ENCODE measurements at regions not wholly inside any gene's neighbourhood (a gene's known extent, or its start where the extent isn't known, plus 50 kb on each side); places are given as distances from the start of the nearest gene placed in this dataset.

- H3K4me3 ChIP-seq (ENCODE audit: low read length), result no peak overlapping the region
- DNase-seq (ENCODE audit: low read depth), result no peak
- no peak for TF ChIP-seq CTCF (conservative IDR thresholded peaks at IDR 0.05; ENCODE audit: low read length)
Measured at GRCh38 chr14:29156096-29156495, 389.5 kb downstream of the FOXG1 start.

- no peak overlapping the region for H3K4me3 ChIP-seq (ENCODE audit: low read length)
- no peak for DNase-seq (ENCODE audit: low read depth)
- TF ChIP-seq CTCF (conservative IDR thresholded peaks at IDR 0.05; ENCODE audit: low read length), result no peak
Measured at GRCh38 chr14:29161593-29161992, 395.0 kb downstream of the FOXG1 start.

- TF ChIP-seq CTCF (conservative IDR thresholded peaks at IDR 0.05; ENCODE audit: low read length), result no peak
- no peak for DNase-seq (ENCODE audit: low read depth)
- no peak overlapping the region for H3K4me3 ChIP-seq (ENCODE audit: low read length)
Measured at GRCh38 chr14:29163109-29163508, 396.5 kb downstream of the FOXG1 start.

GRCh38 chr14:29165431-29165830 is 398.8 kb downstream of the FOXG1 start:
- H3K4me3 ChIP-seq (ENCODE audit: low read length), result no peak overlapping the region
- DNase-seq (ENCODE audit: low read depth), result no peak
- TF ChIP-seq CTCF (conservative IDR thresholded peaks at IDR 0.05; ENCODE audit: low read length), result no peak

GRCh38 chr14:29166507-29166906 is 399.9 kb downstream of the FOXG1 start:
- no peak for TF ChIP-seq CTCF (conservative IDR thresholded peaks at IDR 0.05; ENCODE audit: low read length)
- DNase-seq (ENCODE audit: low read depth), result no peak
- no peak overlapping the region for H3K4me3 ChIP-seq (ENCODE audit: low read length)

GRCh38 chr14:29168149-29168548 is 401.6 kb downstream of the FOXG1 start:
- H3K4me3 ChIP-seq (ENCODE audit: low read length), result no peak overlapping the region
- no peak for DNase-seq (ENCODE audit: low read depth)

GRCh38 chr14:29169408-29169807 is 402.8 kb downstream of the FOXG1 start:
- DNase-seq (ENCODE audit: low read depth), result no peak

More at GRCh38 chr14:29168149-29168548, 401.6 kb downstream of the FOXG1 start:
- TF ChIP-seq CTCF (conservative IDR thresholded peaks at IDR 0.05; ENCODE audit: low read length), result no peak

More at GRCh38 chr14:29169408-29169807, 402.8 kb downstream of the FOXG1 start:
- TF ChIP-seq CTCF (conservative IDR thresholded peaks at IDR 0.05; ENCODE audit: low read length), result no peak
- no peak overlapping the region for H3K4me3 ChIP-seq (ENCODE audit: low read length)
